CD4-positive, alpha-beta T cell treated with Interleukin-12 subunit alpha and Interleukin-12 subunit beta, for 1 hour (primary cell): ENCODE measurements at regions not wholly inside any gene's neighbourhood (a gene's known extent, or its start where the extent isn't known, plus 50 kb on each side); places are given as distances from the start of the nearest gene placed in this dataset.
"Not testable (repeated sequence)": the region's sequence is repeated elsewhere in the genome, so short reads cannot be mapped to it uniquely, and the experiment has no call there.

ENCODE experiments used
- DNase-seq: peaks from one replicate; pipeline ENCODE4 v3.0.0-alpha.2; 2020

DNA sequence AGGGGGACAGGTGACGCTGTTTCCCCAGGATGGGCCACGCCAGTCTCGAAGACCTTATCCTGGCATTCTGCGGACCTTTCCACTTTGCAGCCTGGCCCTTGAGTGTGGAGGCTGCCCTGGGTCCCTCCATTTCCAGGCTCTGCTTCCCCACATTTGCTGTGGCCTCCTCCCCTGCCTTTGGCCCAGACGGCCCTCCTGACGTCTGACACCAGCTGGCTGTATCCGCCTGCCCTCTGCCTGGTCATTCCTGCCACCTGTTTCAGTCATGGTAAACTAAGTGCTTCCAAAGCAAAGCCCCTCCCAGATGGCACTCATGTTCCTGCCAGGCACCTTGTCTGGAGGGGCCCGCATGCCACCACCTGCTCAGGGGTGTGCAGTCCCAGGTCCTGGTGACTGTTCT is 95.1 kb downstream of the ASB1 start:
- DNase-seq = no peak

GRCh38 chr2:238523158-238524110 is 96.7 kb downstream of the ASB1 start:
- DNase-seq = no peak

DNA sequence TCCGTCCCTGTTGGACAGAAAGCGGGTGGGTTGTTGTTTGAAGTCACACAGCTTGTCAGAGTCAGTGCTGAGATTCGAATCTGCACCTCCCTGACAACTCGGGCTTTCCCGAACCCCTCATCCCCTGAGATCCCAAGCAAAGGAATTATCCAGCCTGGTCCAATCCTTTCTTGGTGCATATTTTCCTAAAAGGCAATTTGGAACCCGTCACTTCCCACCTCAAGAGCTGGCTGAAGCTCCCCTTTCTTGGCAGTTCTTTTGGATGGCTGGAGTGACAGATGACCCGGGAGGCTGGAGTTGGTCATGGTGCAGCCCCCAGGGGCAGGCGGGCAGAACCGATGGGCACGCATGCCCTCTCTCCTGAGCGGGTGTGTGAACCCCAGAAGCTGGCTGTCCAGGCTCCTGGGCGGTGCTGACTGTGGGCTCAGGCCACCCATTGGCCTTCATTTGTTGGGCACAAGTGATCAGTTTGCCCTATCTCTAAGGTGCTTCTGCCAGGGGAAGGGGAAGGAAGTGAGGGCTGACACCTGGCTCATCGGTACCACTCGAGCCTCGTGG is 97.8 kb downstream of the ASB1 start:
- DNase-seq = no peak

DNA sequence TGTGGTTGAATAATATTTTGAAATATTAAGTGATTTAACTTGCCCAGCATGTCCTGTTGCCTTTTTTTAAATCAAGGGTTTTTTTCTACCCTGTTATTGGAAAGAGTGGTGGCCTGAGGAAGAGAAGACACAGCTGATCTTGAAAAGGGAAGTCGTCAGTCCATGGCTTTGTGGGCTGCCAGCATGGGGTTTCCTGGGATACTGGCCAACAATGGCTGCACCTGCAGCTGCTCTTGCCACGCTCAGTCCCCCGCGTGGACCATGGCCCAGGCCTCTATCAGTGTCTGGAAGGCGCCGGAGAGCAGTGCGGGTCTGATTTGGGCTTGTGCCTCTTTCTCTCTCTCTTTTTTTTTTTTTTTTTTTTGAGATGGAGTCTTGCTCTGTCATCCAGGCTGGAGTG is 99.3 kb downstream of the ASB1 start:
- DNase-seq = no peak

GRCh38 chr2:238527565-238527964 is 100.8 kb downstream of the ASB1 start:
- DNase-seq = no peak

DNA sequence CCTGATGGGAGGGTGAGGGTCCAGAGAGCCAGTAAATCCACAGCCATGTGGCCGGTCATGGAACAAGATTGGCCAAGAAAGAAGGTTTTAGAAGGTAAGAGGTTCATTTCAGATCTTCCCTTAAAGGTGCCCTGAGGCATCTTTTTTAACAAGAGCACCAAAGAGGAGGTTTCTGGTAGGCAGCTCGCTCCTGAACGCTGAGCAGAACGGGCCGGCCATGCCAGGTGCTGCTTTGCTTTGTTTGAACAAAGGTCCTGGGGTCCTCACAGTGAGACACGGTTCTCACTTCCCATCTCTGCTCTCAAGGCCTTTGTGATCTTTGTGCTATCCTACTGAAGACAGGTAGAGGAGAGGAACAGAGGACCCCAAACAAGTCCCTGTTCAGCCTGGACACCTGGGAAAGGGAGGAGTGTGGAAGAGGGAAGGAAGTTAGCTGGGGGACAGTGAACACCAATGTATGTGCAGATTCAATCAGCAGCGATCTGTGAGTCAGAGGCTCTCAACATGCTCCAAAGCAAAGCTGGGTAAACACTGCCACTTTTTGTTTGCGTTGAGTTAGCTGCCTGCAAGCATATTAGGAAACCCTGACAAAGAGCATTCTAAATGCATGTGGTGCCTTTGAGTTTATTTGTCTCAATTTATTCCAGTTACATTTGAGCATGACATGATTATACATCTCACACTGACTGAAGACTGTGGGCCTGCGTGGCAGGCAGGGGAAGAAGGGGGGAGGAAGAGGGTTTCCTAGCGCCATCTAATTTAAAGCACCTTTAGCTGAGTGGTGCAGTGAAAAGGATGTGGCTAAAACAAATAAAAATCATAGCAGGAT is 102.4 kb downstream of the ASB1 start:
- no peak for DNase-seq

DNA sequence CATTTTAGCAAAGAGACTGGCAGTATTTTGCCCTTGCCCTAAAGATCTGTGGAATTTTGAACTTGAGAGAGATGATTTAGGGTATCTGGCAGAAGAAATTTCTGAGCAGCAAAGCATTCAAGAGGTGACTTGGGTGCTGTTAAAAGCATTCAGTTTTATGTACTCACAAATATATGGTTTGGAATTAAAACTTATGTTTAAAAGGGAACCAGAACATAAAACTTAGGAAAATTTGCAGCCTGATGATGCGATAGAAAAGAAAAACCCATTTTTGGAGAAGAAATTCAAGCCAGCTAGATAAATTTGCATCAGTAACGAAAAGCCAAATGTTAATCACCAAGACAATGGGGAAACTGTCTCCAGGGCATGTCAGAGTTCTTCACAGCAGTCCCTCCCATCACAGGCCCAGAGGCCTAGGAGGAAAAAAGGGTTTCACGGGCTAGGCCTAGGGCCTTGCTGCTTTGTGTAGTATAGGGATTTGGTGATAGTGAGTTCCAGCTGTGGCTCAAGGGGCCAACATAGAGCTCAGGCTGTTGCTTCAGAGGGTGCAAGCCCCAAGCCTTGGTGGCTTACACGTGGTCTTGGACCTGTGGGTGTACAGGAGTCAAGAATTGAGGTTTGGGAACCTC is 104.4 kb downstream of the ASB1 start:
- DNase-seq = not testable (repeated sequence)

DNA sequence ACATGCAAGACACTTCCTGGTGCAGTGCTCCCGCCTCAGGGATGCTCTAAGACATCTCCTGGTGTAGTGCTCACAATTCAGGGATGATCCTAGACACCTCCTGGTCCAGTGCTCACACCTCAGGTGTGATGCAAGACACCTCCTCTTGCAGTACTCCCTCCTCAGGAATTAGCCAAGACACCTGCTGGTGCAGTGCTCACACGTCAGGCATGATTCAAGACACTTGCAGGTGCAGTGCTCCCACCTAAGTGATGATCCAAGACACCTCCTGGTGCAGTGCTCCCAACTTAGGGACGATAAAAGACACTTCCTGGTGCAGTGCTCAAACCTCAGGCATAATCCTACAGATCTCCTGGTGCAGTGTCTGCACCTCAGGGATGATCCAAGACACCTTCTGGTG is 117.0 kb downstream of the ASB1 start:
- DNase-seq = not testable (repeated sequence)

GRCh38 chr2:238548902-238549462 is 122.3 kb downstream of the ASB1 start:
- DNase-seq = no peak

GRCh38 chr2:238549866-238550265 is 123.1 kb downstream of the ASB1 start:
- DNase-seq = no peak

GRCh38 chr2:238551091-238551490 is 124.4 kb downstream of the ASB1 start:
- DNase-seq = no peak

DNA sequence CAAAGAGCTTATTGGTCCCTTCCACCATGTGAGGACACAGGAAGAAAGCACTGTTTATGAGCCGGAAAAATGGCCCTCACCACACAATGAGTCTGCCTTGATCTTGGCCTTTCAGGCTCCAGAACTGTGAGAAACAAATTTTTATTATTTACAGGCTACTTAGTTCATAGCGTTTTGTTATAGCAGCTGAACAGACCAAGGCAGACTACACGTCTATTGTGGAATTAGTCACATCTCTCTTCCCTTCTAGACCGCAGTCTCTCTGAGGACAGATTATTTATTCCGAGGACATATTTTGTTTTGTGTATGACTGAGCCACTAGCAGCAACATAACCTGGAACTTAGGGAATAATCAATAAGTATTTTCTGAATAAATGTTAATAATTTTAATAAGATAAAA is 125.5 kb downstream of the ASB1 start:
- no peak for DNase-seq

- DNase-seq = no peak
Measured at GRCh38 chr2:238553159-238553558, 126.4 kb downstream of the ASB1 start.

GRCh38 chr2:238554468-238555315 is 128.0 kb downstream of the ASB1 start:
- no peak for DNase-seq

- DNase-seq = no peak
Measured at GRCh38 chr2:238555786-238556542, 129.2 kb downstream of the ASB1 start.

GRCh38 chr2:238557431-238557830 is 130.7 kb downstream of the ASB1 start:
- no peak for DNase-seq

DNA sequence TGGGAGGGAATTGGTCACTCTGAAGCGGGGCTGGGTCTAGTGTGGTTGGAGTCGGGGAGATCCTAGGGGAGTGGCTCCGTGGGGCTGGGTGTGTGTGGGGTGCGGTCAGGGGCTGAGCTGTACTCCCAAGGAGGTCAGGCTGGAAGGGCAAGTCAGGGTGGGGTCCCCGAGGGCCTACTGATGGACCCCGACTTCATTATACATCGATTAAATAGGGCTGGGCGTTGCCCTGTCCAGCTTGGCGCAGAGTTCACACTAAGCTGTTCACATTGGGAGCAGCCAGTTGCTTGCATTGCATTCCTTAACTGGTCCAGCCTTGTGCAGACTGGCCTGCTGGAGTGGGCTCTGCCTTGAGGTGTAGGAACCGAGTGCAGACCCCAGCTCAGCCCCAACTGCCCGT is 131.2 kb downstream of the ASB1 start:
- DNase-seq = no peak

DNA sequence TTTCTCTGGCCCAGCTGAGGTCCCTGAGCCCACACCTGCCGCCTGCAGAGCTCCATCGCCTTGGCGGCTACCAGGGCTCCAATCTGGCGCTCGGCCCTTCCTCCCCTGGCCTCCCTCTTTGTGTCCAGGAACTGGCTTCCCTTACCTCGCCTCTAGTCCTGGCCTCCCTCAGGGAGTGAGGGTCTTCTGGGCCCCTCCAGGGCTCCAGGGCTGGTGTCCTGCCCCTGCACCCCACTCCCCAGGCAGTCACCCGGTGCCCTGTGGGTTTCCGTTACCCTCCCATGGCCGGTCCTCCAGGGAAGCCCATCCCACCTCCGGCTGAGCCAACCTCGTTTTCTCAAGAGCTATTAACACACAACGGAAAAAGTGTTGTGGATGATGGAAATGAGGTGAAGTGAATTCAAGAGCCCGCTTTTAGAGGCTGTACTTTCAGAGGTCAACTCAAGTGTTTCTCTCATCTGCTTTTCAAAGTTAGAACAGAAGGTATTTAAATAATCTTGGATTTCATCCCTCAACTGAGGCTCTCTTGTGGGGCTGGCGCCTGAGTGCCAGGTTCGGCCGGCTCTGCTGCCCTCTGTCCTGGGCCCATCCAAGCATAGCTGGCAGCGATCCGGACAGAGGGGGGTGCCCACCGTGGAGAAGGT is 131.9 kb downstream of the ASB1 start:
- DNase-seq = no peak

DNA sequence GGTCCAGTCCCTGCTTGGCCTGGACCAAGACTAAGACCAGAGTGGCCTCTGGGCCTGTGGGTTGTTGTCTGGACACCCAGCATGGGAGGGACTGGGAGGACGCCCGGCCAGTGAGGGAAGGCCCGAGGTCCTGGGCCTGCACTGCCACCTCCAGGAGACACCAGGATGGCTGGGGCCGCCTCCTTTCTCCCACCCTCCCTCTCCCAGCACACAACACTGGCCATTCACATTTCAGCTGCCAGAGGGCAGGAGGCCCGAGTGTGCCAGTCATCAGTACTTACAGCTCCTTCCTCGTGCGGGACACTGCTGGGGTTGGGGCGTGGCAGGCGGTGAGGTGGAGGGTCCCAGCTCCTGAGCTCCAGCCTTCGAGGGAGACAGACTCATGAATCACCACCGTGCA is 133.5 kb downstream of the ASB1 start:
- no peak for DNase-seq

DNA sequence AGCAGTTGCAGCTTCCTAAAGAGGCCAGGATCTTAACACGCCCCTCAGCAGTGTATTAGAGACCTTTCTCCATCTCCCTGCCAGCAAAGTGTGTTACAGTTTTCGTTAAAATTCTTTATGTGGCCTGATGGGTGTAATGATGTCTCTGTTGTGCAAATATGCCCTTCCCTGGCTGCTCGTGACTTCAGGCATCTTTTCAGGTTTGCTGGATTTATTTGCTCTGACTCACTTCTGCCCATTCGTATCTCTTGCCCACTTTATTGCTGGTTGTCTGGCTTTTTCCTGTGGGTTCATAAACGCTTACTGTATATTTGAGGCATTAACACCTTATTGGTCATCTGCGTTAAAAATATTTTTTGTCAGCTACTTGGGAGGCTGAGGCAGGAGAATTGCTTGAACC is 134.5 kb downstream of the ASB1 start:
- DNase-seq = no peak

DNA sequence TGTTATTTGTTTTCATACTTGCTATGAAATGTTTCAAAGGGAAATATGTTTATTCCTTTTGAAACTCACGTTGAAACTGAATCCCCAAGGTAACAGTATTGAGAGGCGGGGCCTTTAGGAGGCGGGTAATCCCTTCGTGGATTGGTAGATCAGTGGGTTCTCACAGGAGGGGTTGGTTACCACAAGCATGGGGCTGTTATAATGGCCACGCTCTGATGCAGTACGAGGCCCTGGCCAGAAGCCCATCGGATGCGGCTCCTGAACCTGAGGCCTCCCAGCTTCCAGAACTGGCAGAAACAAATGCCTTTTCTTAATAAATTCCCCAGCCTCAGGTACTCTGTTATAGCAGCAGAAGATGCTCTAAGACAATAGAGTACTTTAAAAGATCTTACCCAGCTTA is 135.7 kb downstream of the ASB1 start:
- DNase-seq = no peak
